Tibial nerve (tissue), 4 donors: ENCODE measurements at regions not wholly inside any gene's neighbourhood (a gene's known extent, or its start where the extent isn't known, plus 50 kb on each side); places are given as distances from the start of the nearest gene placed in this dataset.

ENCODE experiments used
- DNase-seq, 2 donors: peaks; one replicate each; pipeline ENCODE4 v3.0.0-alpha.2; 2019; ENCODE audit warnings: low spot score in 2 of 2
- H3K27ac ChIP-seq, 4 donors: fragments of 200-600 bp; sonication (generic) in 3 of 4; one replicate each; pipeline ENCODE4 v1.5.1; 2017 to 2019; ENCODE audit warnings: mild to moderate bottlenecking in 1 of 4
- H3K27me3 ChIP-seq, 2 donors: fragments of 200-600 bp; sonication (generic) in 1 of 2; one replicate each; pipeline versions ENCODE4 v1.5.1 to v1.6.0; 2017 to 2019
- H3K36me3 ChIP-seq, 3 donors: fragments of 200-600 bp; sonication (generic); one replicate each; pipeline ENCODE4 v1.5.1; 2018 to 2019
- H3K4me1 ChIP-seq, 4 donors: fragments of 200-600 bp; sonication (generic) in 3 of 4; one replicate each; pipeline ENCODE4 v1.5.1; 2017 to 2019
- H3K4me3 ChIP-seq, 4 donors: fragments of 200-600 bp; sonication (generic) in 3 of 4; one replicate each; pipeline ENCODE4 v1.5.1; 2017 to 2019; ENCODE audit warnings: mild to moderate bottlenecking in 1 of 4, moderate library complexity in 1 of 4
- H3K9me3 ChIP-seq, 4 donors: fragments of 200-600 bp; sonication (generic) in 3 of 4; one replicate each; pipeline ENCODE4 v1.5.1; 2017 to 2019
- EP300 ChIP-seq, 2 donors: sonication (generic); formaldehyde crosslinking; IDR thresholded peaks; one replicate each; pipeline ENCODE4 v1.6.1; 2017; ENCODE audit warnings: antibody characterized with exemption in 2 of 2, mild to moderate bottlenecking in 1 of 2
- POLR2A ChIP-seq, 2 donors: fragments of 450-650 bp; IDR thresholded peaks; one replicate each; pipeline ENCODE4 v1.6.1; 2017; ENCODE audit warnings: antibody characterized with exemption in 2 of 2, mild to moderate bottlenecking in 2 of 2, moderate library complexity in 2 of 2
- WGBS, 2 donors: methylation state at CpG; one replicate each; pipeline ENCODE4 v1.1.5; 2018; 5-methylcytosine and 5-hydroxymethylcytosine counted together
- TF ChIP-seq, protein P1 (sequence below), 5 experiments: fragments of 200-600 bp in 3 of 5; fragments of 450-650 bp in 2 of 5; sonication (generic) in 3 of 5; IDR thresholded peaks; one replicate each; pipeline ENCODE4 v1.5.1; 2016 to 2019; ENCODE audit warnings: antibody characterized with exemption in 5 of 5, mild to moderate bottlenecking in 3 of 5, moderate library complexity in 2 of 5

GRCh38 chr19:28377077-28377476 lies 835.9 kb downstream of the UQCRFS1 start:
- no peak for DNase-seq
- TF ChIP-seq POLR2A (IDR thresholded peaks at IDR 0.05) (no peak), EP300 (IDR thresholded peaks at IDR 0.05) (no peak)
- TF ChIP-seq, protein P1, sequence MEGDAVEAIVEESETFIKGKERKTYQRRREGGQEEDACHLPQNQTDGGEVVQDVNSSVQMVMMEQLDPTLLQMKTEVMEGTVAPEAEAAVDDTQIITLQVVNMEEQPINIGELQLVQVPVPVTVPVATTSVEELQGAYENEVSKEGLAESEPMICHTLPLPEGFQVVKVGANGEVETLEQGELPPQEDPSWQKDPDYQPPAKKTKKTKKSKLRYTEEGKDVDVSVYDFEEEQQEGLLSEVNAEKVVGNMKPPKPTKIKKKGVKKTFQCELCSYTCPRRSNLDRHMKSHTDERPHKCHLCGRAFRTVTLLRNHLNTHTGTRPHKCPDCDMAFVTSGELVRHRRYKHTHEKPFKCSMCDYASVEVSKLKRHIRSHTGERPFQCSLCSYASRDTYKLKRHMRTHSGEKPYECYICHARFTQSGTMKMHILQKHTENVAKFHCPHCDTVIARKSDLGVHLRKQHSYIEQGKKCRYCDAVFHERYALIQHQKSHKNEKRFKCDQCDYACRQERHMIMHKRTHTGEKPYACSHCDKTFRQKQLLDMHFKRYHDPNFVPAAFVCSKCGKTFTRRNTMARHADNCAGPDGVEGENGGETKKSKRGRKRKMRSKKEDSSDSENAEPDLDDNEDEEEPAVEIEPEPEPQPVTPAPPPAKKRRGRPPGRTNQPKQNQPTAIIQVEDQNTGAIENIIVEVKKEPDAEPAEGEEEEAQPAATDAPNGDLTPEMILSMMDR (IDR thresholded peaks at IDR 0.05): no peak
- no peak overlapping the region for H3K27ac ChIP-seq
- H3K9me3 ChIP-seq: peaks cover 0 to 5% (median 0%) of the 10 kb centered on the region in 4 donors
- no peaks in the 10 kb centered on the region for H3K4me1 ChIP-seq
- no peak overlapping the region for H3K4me3 ChIP-seq
- H3K27me3 ChIP-seq: no peaks in the 10 kb centered on the region
- WGBS, 2 donors: 28 to 38% methylated on average over 9 of the region's 9 CpGs
- H3K36me3 ChIP-seq: no peaks in the 10 kb centered on the region

- DNase-seq: no peak
- no peak overlapping the region for H3K4me3 ChIP-seq
- WGBS, 2 donors: 59 to 62% methylated on average over 6 of the region's 6 CpGs
Measured at GRCh38 chr19:28374971-28375370, 838.0 kb downstream of the UQCRFS1 start.

DNA sequence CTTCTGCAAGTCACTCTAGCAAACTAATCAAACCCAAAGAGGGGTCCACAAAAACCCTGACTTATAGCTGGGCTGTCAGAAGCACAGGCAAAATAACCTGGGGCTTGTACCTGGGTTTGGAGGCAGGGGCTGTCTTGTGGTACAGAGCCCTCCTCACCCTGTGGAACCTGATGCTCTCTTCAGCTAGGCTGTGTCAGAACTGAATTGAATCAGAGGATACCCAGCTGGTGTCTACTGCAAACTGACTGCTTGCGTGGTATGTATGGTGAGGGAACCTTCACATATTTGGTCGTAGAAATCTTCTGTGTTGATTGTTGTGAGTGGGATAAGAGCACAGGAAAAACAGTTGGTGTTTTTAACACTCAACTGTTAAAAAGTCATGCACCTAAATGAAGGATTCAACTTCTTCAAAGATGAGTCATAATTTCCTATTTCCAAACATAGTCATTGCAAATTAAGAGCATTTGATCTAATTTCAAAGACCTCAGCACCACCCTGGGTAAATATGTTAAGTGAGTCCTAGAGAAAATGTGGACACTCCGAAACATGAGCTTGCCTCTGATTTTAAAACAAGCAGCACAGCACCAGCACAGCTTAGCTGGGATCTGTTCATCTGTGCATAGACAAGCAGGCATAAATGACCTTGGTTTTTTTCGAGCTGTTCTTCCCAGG lies 840.2 kb downstream of the UQCRFS1 start:
- DNase-seq: no peak
- H3K27me3 ChIP-seq: no peaks in the 10 kb centered on the region
- no peaks in the 10 kb centered on the region for H3K4me1 ChIP-seq
- TF ChIP-seq, protein P1 (IDR thresholded peaks at IDR 0.05): no peak
- TF ChIP-seq EP300 (IDR thresholded peaks at IDR 0.05) (no peak), POLR2A (IDR thresholded peaks at IDR 0.05) (no peak)
- H3K27ac ChIP-seq: no peak overlapping the region
- no peak overlapping the region for H3K4me3 ChIP-seq
- no peaks in the 10 kb centered on the region for H3K36me3 ChIP-seq
- WGBS, 2 donors: 63 to 70% methylated on average over 4 of the region's 4 CpGs
- peaks cover 0 to 5% (median 0%) of the 10 kb centered on the region in 4 donors for H3K9me3 ChIP-seq

More at GRCh38 chr19:28374971-28375370, 838.0 kb downstream of the UQCRFS1 start:
- H3K27me3 ChIP-seq: no peaks in the 10 kb centered on the region
- H3K9me3 ChIP-seq: peaks cover 0 to 5% (median 0%) of the 10 kb centered on the region in 4 donors
- TF ChIP-seq POLR2A (IDR thresholded peaks at IDR 0.05): no peak
- TF ChIP-seq, protein P1 (IDR thresholded peaks at IDR 0.05): no peak
- TF ChIP-seq EP300 (IDR thresholded peaks at IDR 0.05): no peak
- H3K4me1 ChIP-seq: no peaks in the 10 kb centered on the region
- no peak overlapping the region for H3K27ac ChIP-seq
- no peaks in the 10 kb centered on the region for H3K36me3 ChIP-seq

GRCh38 chr19:28367146-28367545 lies 845.8 kb downstream of the UQCRFS1 start:
- no peak overlapping the region for H3K27ac ChIP-seq
- DNase-seq: no peak
- no peaks in the 10 kb centered on the region for H3K27me3 ChIP-seq
- no peak for TF ChIP-seq POLR2A (IDR thresholded peaks at IDR 0.05)
- TF ChIP-seq EP300 (IDR thresholded peaks at IDR 0.05): no peak
- TF ChIP-seq, protein P1 (IDR thresholded peaks at IDR 0.05): no peak
- H3K36me3 ChIP-seq: no peaks in the 10 kb centered on the region
- no peaks in the 10 kb centered on the region for H3K9me3 ChIP-seq
- no peaks in the 10 kb centered on the region for H3K4me1 ChIP-seq
- H3K4me3 ChIP-seq: no peak overlapping the region
- 60 to 67% methylated on average over 1 of the region's 1 CpG for WGBS, 2 donors

DNA sequence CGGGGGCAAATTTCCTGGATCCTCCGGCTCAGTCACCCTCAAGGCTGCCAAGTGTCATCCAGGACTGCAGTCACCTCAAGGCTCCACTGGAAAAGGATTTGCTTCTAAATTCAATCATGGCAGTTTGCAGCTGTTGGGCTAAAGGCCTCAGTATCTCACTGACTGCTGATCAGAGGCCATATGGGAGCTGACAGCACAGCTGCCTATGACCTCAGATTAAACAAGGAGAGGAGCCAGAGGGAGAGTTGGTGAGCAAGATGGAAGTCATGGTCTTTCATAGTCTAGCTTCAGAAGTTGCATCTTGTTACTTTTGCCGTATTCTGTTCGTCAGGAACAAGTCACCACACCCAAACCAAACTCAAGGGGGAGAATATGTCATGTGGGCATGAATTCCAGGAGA lies 849.7 kb downstream of the UQCRFS1 start:
- TF ChIP-seq EP300 (IDR thresholded peaks at IDR 0.05) (no peak), POLR2A (IDR thresholded peaks at IDR 0.05) (no peak)
- TF ChIP-seq, protein P1 (IDR thresholded peaks at IDR 0.05): no peak
- Histone ChIP-seq H3K36me3 (no peaks in the 10 kb centered on the region), H3K4me1 (no peaks in the 10 kb centered on the region), H3K27ac (no peak overlapping the region), H3K4me3 (no peak overlapping the region), H3K27me3 (no peaks in the 10 kb centered on the region), H3K9me3 (no peaks in the 10 kb centered on the region)
- 74 to 81% methylated on average over 4 of the region's 4 CpGs for WGBS, 2 donors
- no peak for DNase-seq
